ENCODE measurements at regions not wholly inside any gene's neighbourhood (a gene's known extent, or its start where the extent isn't known, plus 50 kb on each side); places are given as distances from the start of the nearest gene placed in this dataset.
"Not testable (repeated sequence)": the region's sequence is repeated elsewhere in the genome, so short reads cannot be mapped to it uniquely, and the experiment has no call there.

GRCh38 chr13:87206708-87207107, 464.5 kb upstream of the SLITRK5 start:
- intact Hi-C loops (cut with DNase I), result no loop called here
- no peak for ATAC-seq
- DNase-seq (ENCODE audit: missing footprints), result no peak

GRCh38 chr13:87207280-87208003, 463.7 kb upstream of the SLITRK5 start:
- intact Hi-C loops (cut with DNase I), result no loop called here
- DNase-seq (ENCODE audit: missing footprints) (no peak), ATAC-seq (no peak)

GRCh38 chr13:87208636-87209035, 462.5 kb upstream of the SLITRK5 start:
- intact Hi-C loops (cut with DNase I), result no loop called here
- ATAC-seq (no peak), DNase-seq (ENCODE audit: missing footprints) (no peak)

GRCh38 chr13:87234981-87235380, 436.2 kb upstream of the SLITRK5 start:
- DNase-seq (ENCODE audit: missing footprints) (no peak), ATAC-seq (no peak)
- intact Hi-C loops (cut with DNase I), result no loop called here

- intact Hi-C loops (cut with DNase I), result no loop called here
- DNase-seq (ENCODE audit: missing footprints) (no peak), ATAC-seq (no peak)
Measured at GRCh38 chr13:87235621-87236020, 435.6 kb upstream of the SLITRK5 start.

- intact Hi-C loops (cut with DNase I), result no loop called here
- DNase-seq (ENCODE audit: missing footprints) (no peak), ATAC-seq (no peak)
Measured at GRCh38 chr13:87244256-87244890, 426.8 kb upstream of the SLITRK5 start.

- intact Hi-C loops (cut with DNase I); ATAC-seq; DNase-seq (ENCODE audit: missing footprints): not testable (repeated sequence)
Measured at GRCh38 chr13:87249847-87250246, 421.3 kb upstream of the SLITRK5 start.

GRCh38 chr13:87255394-87255793, 415.8 kb upstream of the SLITRK5 start:
- intact Hi-C loops (cut with DNase I), result no loop called here
- ATAC-seq, result no peak
- DNase-seq (ENCODE audit: missing footprints), result no peak

GRCh38 chr13:87259479-87260083, 411.6 kb upstream of the SLITRK5 start:
- no peak for DNase-seq (ENCODE audit: missing footprints)
- no peak for ATAC-seq
- intact Hi-C loops (cut with DNase I), result no loop called here

- DNase-seq (ENCODE audit: missing footprints) (no peak), ATAC-seq (no peak)
- intact Hi-C loops (cut with DNase I), result loop anchor here (5.0 kb wide), 1 partner anchor 402 kb away; no protein-coding TSS in a partner anchor
Measured at GRCh38 chr13:87274209-87274819, 396.9 kb upstream of the SLITRK5 start.

- DNase-seq (ENCODE audit: missing footprints) (no peak), ATAC-seq (no peak)
- intact Hi-C loops (cut with DNase I), result no loop called here
Measured at GRCh38 chr13:87280139-87280538, 391.0 kb upstream of the SLITRK5 start.

- DNase-seq (ENCODE audit: missing footprints), result no peak
- intact Hi-C loops (cut with DNase I), result no loop called here
- ATAC-seq, result no peak
Measured at GRCh38 chr13:87287721-87288120, 383.4 kb upstream of the SLITRK5 start.

- DNase-seq (ENCODE audit: missing footprints) (no peak), ATAC-seq (no peak)
- intact Hi-C loops (cut with DNase I), result no loop called here
Measured at GRCh38 chr13:87295636-87296035, 375.5 kb upstream of the SLITRK5 start.

GRCh38 chr13:87302034-87302433, 369.1 kb upstream of the SLITRK5 start:
- ATAC-seq (no peak), DNase-seq (ENCODE audit: missing footprints) (no peak)
- intact Hi-C loops (cut with DNase I), result no loop called here

GRCh38 chr13:87302931-87303330, 368.2 kb upstream of the SLITRK5 start:
- no peak for DNase-seq (ENCODE audit: missing footprints)
- ATAC-seq, result no peak
- intact Hi-C loops (cut with DNase I), result no loop called here

- ATAC-seq (no peak), DNase-seq (ENCODE audit: missing footprints) (no peak)
- intact Hi-C loops (cut with DNase I), result no loop called here
Measured at GRCh38 chr13:87311165-87311564, 360.0 kb upstream of the SLITRK5 start.

GRCh38 chr13:87314822-87315221, 356.3 kb upstream of the SLITRK5 start:
- no peak for ATAC-seq

GRCh38 chr13:87322386-87322785, 348.8 kb upstream of the SLITRK5 start:
- DNase-seq (ENCODE audit: missing footprints) (no peak), ATAC-seq (no peak)
- intact Hi-C loops (cut with DNase I), result no loop called here

More at GRCh38 chr13:87314822-87315221, 356.3 kb upstream of the SLITRK5 start:
- intact Hi-C loops (cut with DNase I), result no loop called here
- DNase-seq (ENCODE audit: missing footprints), result no peak

GRCh38 chr13:87324558-87324957, 346.6 kb upstream of the SLITRK5 start:
- intact Hi-C loops (cut with DNase I), result no loop called here
- no peak for DNase-seq (ENCODE audit: missing footprints)

GRCh38 chr13:87331178-87331577, 340.0 kb upstream of the SLITRK5 start:
- no peak for DNase-seq (ENCODE audit: missing footprints)
- intact Hi-C loops (cut with DNase I), result no loop called here
- peak; percentile 84 for ATAC-seq

More at GRCh38 chr13:87324558-87324957, 346.6 kb upstream of the SLITRK5 start:
- ATAC-seq, result no peak

Measured in Right ventricle myocardium inferior (tissue), 1 donor.